Loucy (cell line): ENCODE measurements at regions not wholly inside any gene's neighbourhood (a gene's known extent, or its start where the extent isn't known, plus 50 kb on each side); places are given as distances from the start of the nearest gene placed in this dataset.

Experiments used
- H2AFZ ChIP-seq: fragments of 200-600 bp; sonication (generic); 2 replicates; pipeline ENCODE4 v1.6.0; 2016; ENCODE audit warnings: antibody characterized with exemption, mild to moderate bottlenecking, low read length, moderate library complexity
- H3F3A ChIP-seq: fragments of 200-600 bp; 2 replicates; pipeline ENCODE4 v1.6.0; 2016; ENCODE audit warnings: antibody characterized with exemption, low read depth, mild to moderate bottlenecking
- H3K27me3 ChIP-seq: fragments of 200-600 bp; sonication (generic); 2 replicates; pipeline ENCODE4 v1.6.1; 2014; ENCODE audit warnings: low read length, mild to moderate bottlenecking; ENCODE audit not compliant: insufficient read depth, poor library complexity, severe bottlenecking
- H3K36me3 ChIP-seq: fragments of 200-600 bp; sonication (generic); 2 replicates; pipeline ENCODE4 v1.6.1; 2016; ENCODE audit warnings: low read length; ENCODE audit not compliant: insufficient read depth
- H3K4me1 ChIP-seq: fragments of 200-600 bp; sonication (generic); 2 replicates; pipeline ENCODE4 v1.5.1; 2014; ENCODE audit warnings: low read length, mild to moderate bottlenecking; ENCODE audit not compliant: insufficient read depth, poor library complexity, severe bottlenecking
- H3K4me2 ChIP-seq: fragments of 200-600 bp; sonication (generic); 2 replicates; pipeline ENCODE4 v1.6.0; 2014; ENCODE audit warnings: antibody characterized with exemption, low read length, low read depth, mild to moderate bottlenecking; ENCODE audit not compliant: poor library complexity, severe bottlenecking
- H3K4me3 ChIP-seq: fragments of 200-600 bp; sonication (generic); 2 replicates; pipeline ENCODE4 v1.5.1; 2014; ENCODE audit warnings: low read length, mild to moderate bottlenecking, mixed read lengths; ENCODE audit not compliant: poor library complexity, severe bottlenecking
- H3K79me2 ChIP-seq: fragments of 200-600 bp; sonication (generic); 2 replicates; pipeline ENCODE4 v1.6.1; 2014; ENCODE audit warnings: low read length; ENCODE audit not compliant: insufficient read depth
- H3K9ac ChIP-seq: fragments of 200-600 bp; sonication (generic); 2 replicates; pipeline ENCODE4 v1.6.0; 2014; ENCODE audit warnings: mild to moderate bottlenecking, low read depth, low read length, moderate library complexity; ENCODE audit not compliant: poor library complexity, severe bottlenecking
- H3K9me2 ChIP-seq: fragments of 200-600 bp; sonication (generic); replicated peaks from 2 replicates; pipeline ENCODE4 v1.6.1; 2016; ENCODE audit warnings: low read depth, low read length, mixed read lengths
- H3K9me3 ChIP-seq: fragments of 200-600 bp; sonication (generic); 2 replicates; pipeline ENCODE4 v1.6.1; 2014; ENCODE audit warnings: mild to moderate bottlenecking, antibody characterized with exemption, low read length, low read depth; ENCODE audit not compliant: insufficient read depth
- H4K20me1 ChIP-seq: fragments of 200-600 bp; sonication (generic); 2 replicates; pipeline ENCODE4 v1.6.0; 2014; ENCODE audit warnings: antibody characterized with exemption, low read length, mild to moderate bottlenecking; ENCODE audit not compliant: insufficient read depth, poor library complexity, severe bottlenecking
- EZH2phosphoT487 ChIP-seq: fragments of 200-600 bp; IDR thresholded peaks from 2 replicates; pipeline ENCODE4 v1.6.1; 2018; ENCODE audit warnings: antibody characterized with exemption, mild to moderate bottlenecking, moderate library complexity, borderline replicate concordance
- TF ChIP-seq, protein P1 (sequence below): fragments of 200-600 bp; sonication (generic); conservative IDR thresholded peaks from 2 replicates; pipeline ENCODE4 v1.5.1; 2014; ENCODE audit warnings: mild to moderate bottlenecking, antibody characterized with exemption, low read length

- H3K9ac ChIP-seq: no peak overlapping the region
- no peak overlapping the region for H3K4me3 ChIP-seq
- no peaks in the 10 kb centered on the region for H3K27me3 ChIP-seq
- no peaks in the 10 kb centered on the region for H3F3A ChIP-seq
- TF ChIP-seq, protein P1, sequence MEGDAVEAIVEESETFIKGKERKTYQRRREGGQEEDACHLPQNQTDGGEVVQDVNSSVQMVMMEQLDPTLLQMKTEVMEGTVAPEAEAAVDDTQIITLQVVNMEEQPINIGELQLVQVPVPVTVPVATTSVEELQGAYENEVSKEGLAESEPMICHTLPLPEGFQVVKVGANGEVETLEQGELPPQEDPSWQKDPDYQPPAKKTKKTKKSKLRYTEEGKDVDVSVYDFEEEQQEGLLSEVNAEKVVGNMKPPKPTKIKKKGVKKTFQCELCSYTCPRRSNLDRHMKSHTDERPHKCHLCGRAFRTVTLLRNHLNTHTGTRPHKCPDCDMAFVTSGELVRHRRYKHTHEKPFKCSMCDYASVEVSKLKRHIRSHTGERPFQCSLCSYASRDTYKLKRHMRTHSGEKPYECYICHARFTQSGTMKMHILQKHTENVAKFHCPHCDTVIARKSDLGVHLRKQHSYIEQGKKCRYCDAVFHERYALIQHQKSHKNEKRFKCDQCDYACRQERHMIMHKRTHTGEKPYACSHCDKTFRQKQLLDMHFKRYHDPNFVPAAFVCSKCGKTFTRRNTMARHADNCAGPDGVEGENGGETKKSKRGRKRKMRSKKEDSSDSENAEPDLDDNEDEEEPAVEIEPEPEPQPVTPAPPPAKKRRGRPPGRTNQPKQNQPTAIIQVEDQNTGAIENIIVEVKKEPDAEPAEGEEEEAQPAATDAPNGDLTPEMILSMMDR: no peak
- no peak for TF ChIP-seq EZH2phosphoT487
- no peaks in the 10 kb centered on the region for H3K4me1 ChIP-seq
- H4K20me1 ChIP-seq: no peaks in the 10 kb centered on the region
- H3K79me2 ChIP-seq: no peaks in the 10 kb centered on the region
- no peaks in the 10 kb centered on the region for H3K9me3 ChIP-seq
- H3K9me2 ChIP-seq: no peaks in the 10 kb centered on the region
- H2AFZ ChIP-seq: no peak overlapping the region
- no peaks in the 10 kb centered on the region for H3K36me3 ChIP-seq
- no peak overlapping the region for H3K4me2 ChIP-seq
These were observed 97.1 kb downstream of the ADAMTS15 start for GRCh38 chr11:130545449-130546072.

GRCh38 chr11:130546438-130546837 lies 98.0 kb downstream of the ADAMTS15 start:
- Histone ChIP-seq H3K9ac (no peak overlapping the region), H3F3A (no peaks in the 10 kb centered on the region), H3K9me2 (no peaks in the 10 kb centered on the region), H3K4me3 (no peak overlapping the region), H3K79me2 (no peaks in the 10 kb centered on the region), H3K27me3 (no peaks in the 10 kb centered on the region), H3K4me1 (no peaks in the 10 kb centered on the region), H4K20me1 (no peaks in the 10 kb centered on the region), H3K4me2 (no peak overlapping the region), H3K9me3 (no peaks in the 10 kb centered on the region), H2AFZ (no peak overlapping the region), H3K36me3 (no peaks in the 10 kb centered on the region)
- TF ChIP-seq, protein P1: no peak
- no peak for TF ChIP-seq EZH2phosphoT487

GRCh38 chr11:130546901-130547694 lies 98.7 kb downstream of the ADAMTS15 start:
- TF ChIP-seq, protein P1: no peak
- no peak for TF ChIP-seq EZH2phosphoT487
- Histone ChIP-seq H3F3A (no peaks in the 10 kb centered on the region), H3K36me3 (no peaks in the 10 kb centered on the region), H3K9me3 (no peaks in the 10 kb centered on the region), H3K4me2 (no peak overlapping the region), H3K79me2 (no peaks in the 10 kb centered on the region), H3K4me1 (no peaks in the 10 kb centered on the region), H3K9ac (no peak overlapping the region), H2AFZ (no peak overlapping the region), H3K9me2 (no peaks in the 10 kb centered on the region), H4K20me1 (no peaks in the 10 kb centered on the region), H3K4me3 (no peak overlapping the region), H3K27me3 (no peaks in the 10 kb centered on the region)
